OCI-LY3 (cell line): ENCODE measurements at regions not wholly inside any gene's neighbourhood (a gene's known extent, or its start where the extent isn't known, plus 50 kb on each side); places are given as distances from the start of the nearest gene placed in this dataset.
"Not testable (repeated sequence)": the region's sequence is repeated elsewhere in the genome, so short reads cannot be mapped to it uniquely, and the experiment has no call there.

Experiments used
- H2AFZ ChIP-seq: fragments of 200-600, 300-600 bp; shearing (Covaris generic); 2 replicates; pipeline ENCODE4 v1.6.0; 2014; ENCODE audit warnings: antibody characterized with exemption, low read depth, low read length
- H3K27ac ChIP-seq: fragments of 200-600, 300-600 bp; sonication (generic); 2 replicates; pipeline ENCODE4 v1.5.1; 2014; ENCODE audit warnings: mild to moderate bottlenecking, low read length, moderate library complexity, mixed read lengths
- H3K27me3 ChIP-seq: fragments of 200-600, 300-600 bp; sonication (generic); 2 replicates; pipeline ENCODE4 v1.6.1; 2014; ENCODE audit warnings: low read depth, low read length, mixed read lengths
- H3K36me3 ChIP-seq: fragments of 200-600, 300-600 bp; sonication (generic); replicated peaks from 2 replicates; pipeline ENCODE3; 2014; ENCODE audit warnings: low read depth, low read length, mixed read lengths
- H3K4me1 ChIP-seq: fragments of 300-600, 200-600 bp; sonication (generic); 2 replicates; pipeline ENCODE4 v1.6.1; 2014; ENCODE audit warnings: low read length, mixed read lengths
- H3K4me2 ChIP-seq: fragments of 200-600, 300-600 bp; sonication (generic); 2 replicates; pipeline ENCODE4 v1.6.1; 2014; ENCODE audit warnings: low read length, mixed read lengths
- H3K4me3 ChIP-seq: fragments of 300-600, 200-600 bp; sonication (generic); 2 replicates; pipeline ENCODE4 v1.5.1; 2014; ENCODE audit warnings: antibody characterized with exemption, mild to moderate bottlenecking, low read length, moderate library complexity
- H3K79me2 ChIP-seq: fragments of 300-600, 200-600 bp; shearing (Covaris generic); 2 replicates; pipeline ENCODE4 v1.6.1; 2014; ENCODE audit warnings: mild to moderate bottlenecking, low read length, mixed read lengths
- H3K9ac ChIP-seq: fragments of 300-600, 200-600 bp; shearing (Covaris generic); 2 replicates; pipeline ENCODE4 v1.6.0; 2014; ENCODE audit warnings: mild to moderate bottlenecking, low read length, moderate library complexity
- H3K9me3 ChIP-seq: fragments of 200-600, 300-600 bp; shearing (Covaris generic); 2 replicates; pipeline ENCODE4 v1.6.1; 2014; ENCODE audit warnings: low read length, mixed read lengths; ENCODE audit not compliant: insufficient read depth
- H4K20me1 ChIP-seq: fragments of 200-600, 300-600 bp; sonication (generic); 2 replicates; pipeline ENCODE4 v1.6.1; 2016; ENCODE audit warnings: low read length, mixed read lengths; ENCODE audit not compliant: insufficient read depth
- CTCF ChIP-seq: fragments of 200-600, 300-600 bp; sonication (generic); IDR thresholded peaks from 2 replicates; pipeline ENCODE4 v1.5.1; 2014; ENCODE audit warnings: antibody characterized with exemption, low read length, low read depth
- EZH2phosphoT487 ChIP-seq: fragments of 200-600 bp; shearing (Covaris generic); IDR thresholded peaks from 2 replicates; pipeline ENCODE4 v1.6.1; 2018; ENCODE audit warnings: antibody characterized with exemption, mixed run types, low read depth

- Histone ChIP-seq H3K4me1 (no peaks in the 10 kb centered on the region), H3K4me3 (no peak overlapping the region), H3K79me2 (no peaks in the 10 kb centered on the region), H3K27me3 (no peaks in the 10 kb centered on the region), H3K9me3 (no peaks in the 10 kb centered on the region), H2AFZ (no peak overlapping the region), H4K20me1 (no peaks in the 10 kb centered on the region), H3K27ac (no peak overlapping the region), H3K9ac (no peak overlapping the region), H3K36me3 (no peaks in the 10 kb centered on the region), H3K4me2 (no peak overlapping the region)
- no peak for TF ChIP-seq EZH2phosphoT487
- no peak for TF ChIP-seq CTCF
These were observed 57.7 kb upstream of the AADACL2 start for GRCh38 chr3:151675858-151676615.

- H3K4me3 ChIP-seq, result no peak overlapping the region
- TF ChIP-seq EZH2phosphoT487, result no peak
- TF ChIP-seq CTCF, result no peak
- H3K4me1 ChIP-seq, result no peaks in the 10 kb centered on the region
- H3K36me3 ChIP-seq, result no peaks in the 10 kb centered on the region
- H4K20me1 ChIP-seq, result no peaks in the 10 kb centered on the region
- no peak overlapping the region for H2AFZ ChIP-seq
- H3K9me3 ChIP-seq, result no peaks in the 10 kb centered on the region
- H3K27me3 ChIP-seq, result no peaks in the 10 kb centered on the region
- no peak overlapping the region for H3K9ac ChIP-seq
- no peak overlapping the region for H3K4me2 ChIP-seq
- H3K79me2 ChIP-seq, result no peaks in the 10 kb centered on the region
- H3K27ac ChIP-seq, result no peak overlapping the region
These were observed 59.8 kb upstream of the AADACL2 start for GRCh38 chr3:151673974-151674373.

DNA sequence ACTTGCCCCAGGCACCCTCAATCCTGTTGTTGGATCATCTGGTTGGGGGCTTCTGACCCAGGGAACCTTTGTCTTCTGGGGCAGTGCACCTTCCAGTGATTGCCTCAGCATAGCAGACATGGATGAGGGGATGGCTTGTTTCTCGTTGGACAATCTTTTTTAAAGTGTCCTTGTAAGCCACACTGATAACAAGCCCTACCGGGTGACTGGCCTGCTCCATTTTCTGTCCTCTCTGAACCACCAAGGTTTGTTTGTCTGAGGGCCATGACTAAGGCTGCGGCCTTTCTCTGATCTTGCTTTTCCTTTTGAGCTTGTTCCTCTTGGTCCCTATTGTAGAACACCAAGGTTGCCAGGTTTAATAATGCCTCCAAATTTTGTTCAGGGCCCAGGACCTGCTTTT, 66.0 kb upstream of the AADACL2 start:
- not testable (repeated sequence) for H3K9me3 ChIP-seq, H3K79me2 ChIP-seq

DNA sequence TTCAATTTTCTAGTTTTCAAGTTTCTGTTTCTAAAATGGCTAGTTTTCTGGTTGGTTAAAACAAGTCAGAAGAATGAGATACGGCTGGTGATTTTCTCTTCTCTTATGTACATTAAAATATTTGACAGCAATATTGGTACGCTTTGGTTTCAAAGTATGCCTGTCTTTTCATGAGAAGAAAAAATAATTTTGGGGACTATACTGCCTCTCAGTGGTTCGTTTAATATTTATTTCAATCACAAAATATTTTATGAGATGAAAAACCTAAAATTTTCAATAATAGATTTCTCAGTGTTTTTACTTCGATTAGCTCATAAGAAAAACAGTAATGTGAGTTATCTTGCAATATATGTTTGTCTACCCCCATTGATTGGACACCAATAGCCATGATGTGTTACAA, 72.8 kb upstream of the AADACL2 start:
- Histone ChIP-seq H3K27ac (no peak overlapping the region), H3K4me2 (peak overlapping the region; percentile 29; the same call in 1 of the 2 replicates), H2AFZ (0 out of 2 replicates have a peak overlapping the region, but pooled peaks have one; percentile 55), H3K27me3 (no peaks in the 10 kb centered on the region), H4K20me1 (no peaks in the 10 kb centered on the region), H3K36me3 (no peaks in the 10 kb centered on the region), H3K4me1 (peaks cover 2% of the 10 kb centered on the region; the same call in 1 of the 2 replicates), H3K79me2 (no peaks in the 10 kb centered on the region), H3K4me3 (no peak overlapping the region), H3K9me3 (no peaks in the 10 kb centered on the region), H3K9ac (no peak overlapping the region)
- TF ChIP-seq EZH2phosphoT487, result no peak
- peak; percentile 46 for TF ChIP-seq CTCF

More for the DNA sequence above, 66.0 kb upstream of the AADACL2 start:
- H3K36me3 ChIP-seq, H2AFZ ChIP-seq, H3K4me1 ChIP-seq, H3K4me3 ChIP-seq, H3K27ac ChIP-seq, H3K4me2 ChIP-seq, H3K27me3 ChIP-seq, H3K9ac ChIP-seq, H4K20me1 ChIP-seq: not testable (repeated sequence)
